OCI-LY1 (cell line): ENCODE measurements at regions not wholly inside any gene's neighbourhood (a gene's known extent, or its start where the extent isn't known, plus 50 kb on each side); places are given as distances from the start of the nearest gene placed in this dataset.

ENCODE experiments used
- CTCF ChIP-seq: fragments of 200-600 bp; sonication (generic), shearing (Covaris generic); IDR thresholded peaks from 2 replicates; pipeline ENCODE4 v1.5.1; 2017; ENCODE audit warnings: mild to moderate bottlenecking, antibody characterized with exemption, low read length, moderate library complexity, mixed read lengths
- EZH2 ChIP-seq: fragments of 200-600 bp; sonication (generic), shearing (Covaris generic); IDR thresholded peaks from 2 replicates; pipeline ENCODE4 v1.8.0; 2017; ENCODE audit warnings: borderline replicate concordance, mixed run types, mild to moderate bottlenecking, antibody characterized with exemption, low read length, moderate library complexity, mixed read lengths

- TF ChIP-seq CTCF (no peak), EZH2 (no peak)
These were observed 372.8 kb upstream of the CCDC179 start for GRCh38 chr11:23233075-23233474.
